WTC11 (cell line): ENCODE measurements at regions not wholly inside any gene's neighbourhood (a gene's known extent, or its start where the extent isn't known, plus 50 kb on each side); places are given as distances from the start of the nearest gene placed in this dataset.

Experiments
- ATAC-seq: fragments of 200-7000 bp; cut with Tn5 transposase; 2 replicates; pipeline ENCODE4 v1.10.0; 2021; ENCODE audit warnings: mild to moderate bottlenecking, moderate library complexity
- CTCF ChIA-PET: fragments of 300-600 bp; sonication (Branson Sonifier 250); formaldehyde crosslinking; loops from one replicate; lab custom pipeline; 2021; ENCODE audit warnings: antibody characterized with exemption; lab: Charles Lee
- POLR2A ChIA-PET: fragments of 350-600 bp; sonication (Branson Sonifier 250); formaldehyde crosslinking; loops from one replicate; lab custom pipeline; 2021; ENCODE audit warnings: antibody characterized with exemption; lab: Charles Lee
- DNase-seq: peaks from one replicate; pipeline ENCODE4 v3.0.0; 2021; ENCODE audit warnings: low spot score
- H3K27ac Mint-ChIP-seq: 2 replicates; pipeline ENCODE4 v1.8.0; 2021; ENCODE audit warnings: mixed read lengths
- H3K27me3 Mint-ChIP-seq: 2 replicates; pipeline ENCODE4 v1.8.0; 2021; ENCODE audit warnings: low read depth, mild to moderate bottlenecking, moderate library complexity, mixed read lengths
- H3K36me3 Mint-ChIP-seq: 2 replicates; pipeline ENCODE4 v1.8.0; 2021; ENCODE audit warnings: mixed read lengths
- H3K4me1 Mint-ChIP-seq: 2 replicates; pipeline ENCODE4 v1.8.0; 2022; ENCODE audit warnings: mixed read lengths
- H3K4me3 Mint-ChIP-seq: 2 replicates; pipeline ENCODE4 v1.8.0; 2021; ENCODE audit warnings: mild to moderate bottlenecking, moderate library complexity, mixed read lengths
- H3K9me3 Mint-ChIP-seq: 2 replicates; pipeline ENCODE4 v1.8.0; 2021; ENCODE audit warnings: mixed read lengths
- AFF4 ChIP-seq: sonication (generic); formaldehyde crosslinking; IDR thresholded peaks from 2 replicates; pipeline ENCODE4 v1.8.1; 2023; ENCODE audit warnings: mild to moderate bottlenecking, missing genetic modification reagents, borderline replicate concordance
- ATF2 ChIP-seq: sonication (generic); formaldehyde crosslinking; IDR thresholded peaks from 2 replicates; pipeline ENCODE4 v1.8.1; 2022; ENCODE audit warnings: low read depth, missing genetic modification reagents, borderline replicate concordance
- FOXJ3 ChIP-seq: sonication (generic); formaldehyde crosslinking; IDR thresholded peaks from 2 replicates; pipeline ENCODE4 v1.9.0; 2021; ENCODE audit warnings: missing genetic modification reagents, mild to moderate bottlenecking, borderline replicate concordance
- FOXK1 ChIP-seq: sonication (generic); formaldehyde crosslinking; IDR thresholded peaks from 2 replicates; pipeline ENCODE4 v1.8.0; 2022; ENCODE audit warnings: mild to moderate bottlenecking, moderate library complexity, missing genetic modification reagents
- GABPB1 ChIP-seq: sonication (generic); formaldehyde crosslinking; IDR thresholded peaks from 2 replicates; pipeline ENCODE4 v1.8.1; 2023; ENCODE audit warnings: mild to moderate bottlenecking, missing genetic modification reagents
- GRHL2 ChIP-seq: fragments of 250-450 bp; sonication (Bioruptor Pico); IDR thresholded peaks from 2 replicates; pipeline ENCODE4 v1.8.0; 2022; ENCODE audit warnings: mild to moderate bottlenecking, moderate library complexity; ENCODE audit not compliant: insufficient replicate concordance, severe bottlenecking
- NFYB ChIP-seq: sonication (generic); formaldehyde crosslinking; conservative IDR thresholded peaks from 2 replicates; pipeline ENCODE4 v1.8.0; 2022; ENCODE audit warnings: low read depth, missing genetic modification reagents
- SMAD3 ChIP-seq: sonication (generic); formaldehyde crosslinking; IDR thresholded peaks from 2 replicates; pipeline ENCODE4 v1.8.0; 2022; ENCODE audit warnings: missing genetic modification reagents, mild to moderate bottlenecking, borderline replicate concordance
- SP1 ChIP-seq: sonication (generic); formaldehyde crosslinking; conservative IDR thresholded peaks from 2 replicates; pipeline ENCODE4 v1.8.1; 2022; ENCODE audit warnings: missing genetic modification reagents
- ZBTB43 ChIP-seq: sonication (generic); formaldehyde crosslinking; IDR thresholded peaks from 2 replicates; pipeline ENCODE4 v1.8.1; 2023; ENCODE audit warnings: mild to moderate bottlenecking, missing genetic modification reagents
- ZNF423 ChIP-seq: fragments of 250-450 bp; sonication (Bioruptor Pico); IDR thresholded peaks from 2 replicates; pipeline ENCODE4 v2.1.2; 2022; ENCODE audit warnings: mild to moderate bottlenecking, moderate library complexity
- TF ChIP-seq, protein P1 (sequence below): sonication (generic); formaldehyde crosslinking; IDR thresholded peaks from 2 replicates; pipeline ENCODE4 v1.8.0; 2022; ENCODE audit warnings: missing genetic modification reagents
- TF ChIP-seq, protein P2 (sequence below): sonication (generic); formaldehyde crosslinking; conservative IDR thresholded peaks from 2 replicates; pipeline ENCODE4 v1.8.1; 2022; ENCODE audit warnings: mild to moderate bottlenecking, missing genetic modification reagents
- TF ChIP-seq, protein P3 (sequence below): sonication (generic); formaldehyde crosslinking; IDR thresholded peaks from 2 replicates; pipeline ENCODE4 v1.8.0; 2022; ENCODE audit warnings: mild to moderate bottlenecking, missing genetic modification reagents
- TF ChIP-seq, protein P4 (sequence below): sonication (generic); formaldehyde crosslinking; conservative IDR thresholded peaks from 2 replicates; pipeline ENCODE4 v1.8.1; 2023; ENCODE audit warnings: mild to moderate bottlenecking, low read depth, missing genetic modification reagents, moderate library complexity

GRCh38 chr16:76176153-76176552 lies 101.0 kb upstream of the CNTNAP4 start (continued):
- no peak for TF ChIP-seq SMAD3 (CRISPR knock-in tag)
- no peak for TF ChIP-seq GABPB1 (CRISPR knock-in tag)
- TF ChIP-seq, protein P1, sequence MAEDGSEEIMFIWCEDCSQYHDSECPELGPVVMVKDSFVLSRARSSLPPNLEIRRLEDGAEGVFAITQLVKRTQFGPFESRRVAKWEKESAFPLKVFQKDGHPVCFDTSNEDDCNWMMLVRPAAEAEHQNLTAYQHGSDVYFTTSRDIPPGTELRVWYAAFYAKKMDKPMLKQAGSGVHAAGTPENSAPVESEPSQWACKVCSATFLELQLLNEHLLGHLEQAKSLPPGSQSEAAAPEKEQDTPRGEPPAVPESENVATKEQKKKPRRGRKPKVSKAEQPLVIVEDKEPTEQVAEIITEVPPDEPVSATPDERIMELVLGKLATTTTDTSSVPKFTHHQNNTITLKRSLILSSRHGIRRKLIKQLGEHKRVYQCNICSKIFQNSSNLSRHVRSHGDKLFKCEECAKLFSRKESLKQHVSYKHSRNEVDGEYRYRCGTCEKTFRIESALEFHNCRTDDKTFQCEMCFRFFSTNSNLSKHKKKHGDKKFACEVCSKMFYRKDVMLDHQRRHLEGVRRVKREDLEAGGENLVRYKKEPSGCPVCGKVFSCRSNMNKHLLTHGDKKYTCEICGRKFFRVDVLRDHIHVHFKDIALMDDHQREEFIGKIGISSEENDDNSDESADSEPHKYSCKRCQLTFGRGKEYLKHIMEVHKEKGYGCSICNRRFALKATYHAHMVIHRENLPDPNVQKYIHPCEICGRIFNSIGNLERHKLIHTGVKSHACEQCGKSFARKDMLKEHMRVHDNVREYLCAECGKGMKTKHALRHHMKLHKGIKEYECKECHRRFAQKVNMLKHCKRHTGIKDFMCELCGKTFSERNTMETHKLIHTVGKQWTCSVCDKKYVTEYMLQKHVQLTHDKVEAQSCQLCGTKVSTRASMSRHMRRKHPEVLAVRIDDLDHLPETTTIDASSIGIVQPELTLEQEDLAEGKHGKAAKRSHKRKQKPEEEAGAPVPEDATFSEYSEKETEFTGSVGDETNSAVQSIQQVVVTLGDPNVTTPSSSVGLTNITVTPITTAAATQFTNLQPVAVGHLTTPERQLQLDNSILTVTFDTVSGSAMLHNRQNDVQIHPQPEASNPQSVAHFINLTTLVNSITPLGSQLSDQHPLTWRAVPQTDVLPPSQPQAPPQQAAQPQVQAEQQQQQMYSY, result no peak
- TF ChIP-seq, protein P2, sequence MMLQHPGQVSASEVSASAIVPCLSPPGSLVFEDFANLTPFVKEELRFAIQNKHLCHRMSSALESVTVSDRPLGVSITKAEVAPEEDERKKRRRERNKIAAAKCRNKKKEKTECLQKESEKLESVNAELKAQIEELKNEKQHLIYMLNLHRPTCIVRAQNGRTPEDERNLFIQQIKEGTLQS (CRISPR knock-in tag), result no peak
- TF ChIP-seq, protein P3, sequence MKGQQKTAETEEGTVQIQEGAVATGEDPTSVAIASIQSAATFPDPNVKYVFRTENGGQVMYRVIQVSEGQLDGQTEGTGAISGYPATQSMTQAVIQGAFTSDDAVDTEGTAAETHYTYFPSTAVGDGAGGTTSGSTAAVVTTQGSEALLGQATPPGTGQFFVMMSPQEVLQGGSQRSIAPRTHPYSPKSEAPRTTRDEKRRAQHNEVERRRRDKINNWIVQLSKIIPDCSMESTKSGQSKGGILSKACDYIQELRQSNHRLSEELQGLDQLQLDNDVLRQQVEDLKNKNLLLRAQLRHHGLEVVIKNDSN (CRISPR knock-in tag), result no peak
- no peak for TF ChIP-seq AFF4 (CRISPR knock-in tag)
- no peak for TF ChIP-seq ATF2 (CRISPR knock-in tag)
- no peak for TF ChIP-seq NFYB (CRISPR knock-in tag)

DNA sequence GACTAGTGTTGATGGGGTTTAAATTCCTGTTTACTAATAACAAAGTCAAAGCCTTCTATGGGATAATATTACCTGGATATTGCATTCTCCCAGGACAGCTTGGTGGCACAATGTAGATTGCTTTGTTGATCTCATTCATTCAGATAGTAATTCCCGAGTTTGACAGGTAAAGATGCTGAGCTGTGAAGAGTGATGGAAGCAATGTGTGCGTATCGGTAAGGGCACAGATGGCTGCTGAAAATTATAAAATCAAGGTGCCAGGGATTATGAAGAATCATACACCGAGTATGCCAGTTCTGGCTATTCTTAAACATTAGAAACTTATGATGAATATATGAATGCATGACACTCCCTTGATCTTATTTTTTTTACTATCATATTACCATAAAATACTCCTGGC lies 100.6 kb upstream of the CNTNAP4 start:
- no peak overlapping the region for H3K4me3 Mint-ChIP-seq
- POLR2A ChIA-PET, result no interaction called here
- CTCF ChIA-PET, result no interaction called here
- no peak for ATAC-seq
- DNase-seq, result no peak
- H3K36me3 Mint-ChIP-seq, result peaks cover 13% of the 10 kb centered on the region
- H3K27ac Mint-ChIP-seq, result no peak overlapping the region
- H3K9me3 Mint-ChIP-seq, result peaks cover 63% of the 10 kb centered on the region
- no peaks in the 10 kb centered on the region for H3K4me1 Mint-ChIP-seq
- H3K27me3 Mint-ChIP-seq, result no peaks in the 10 kb centered on the region
- TF ChIP-seq GRHL2, result no peak
- no peak for TF ChIP-seq ZNF423
- TF ChIP-seq, protein P4, sequence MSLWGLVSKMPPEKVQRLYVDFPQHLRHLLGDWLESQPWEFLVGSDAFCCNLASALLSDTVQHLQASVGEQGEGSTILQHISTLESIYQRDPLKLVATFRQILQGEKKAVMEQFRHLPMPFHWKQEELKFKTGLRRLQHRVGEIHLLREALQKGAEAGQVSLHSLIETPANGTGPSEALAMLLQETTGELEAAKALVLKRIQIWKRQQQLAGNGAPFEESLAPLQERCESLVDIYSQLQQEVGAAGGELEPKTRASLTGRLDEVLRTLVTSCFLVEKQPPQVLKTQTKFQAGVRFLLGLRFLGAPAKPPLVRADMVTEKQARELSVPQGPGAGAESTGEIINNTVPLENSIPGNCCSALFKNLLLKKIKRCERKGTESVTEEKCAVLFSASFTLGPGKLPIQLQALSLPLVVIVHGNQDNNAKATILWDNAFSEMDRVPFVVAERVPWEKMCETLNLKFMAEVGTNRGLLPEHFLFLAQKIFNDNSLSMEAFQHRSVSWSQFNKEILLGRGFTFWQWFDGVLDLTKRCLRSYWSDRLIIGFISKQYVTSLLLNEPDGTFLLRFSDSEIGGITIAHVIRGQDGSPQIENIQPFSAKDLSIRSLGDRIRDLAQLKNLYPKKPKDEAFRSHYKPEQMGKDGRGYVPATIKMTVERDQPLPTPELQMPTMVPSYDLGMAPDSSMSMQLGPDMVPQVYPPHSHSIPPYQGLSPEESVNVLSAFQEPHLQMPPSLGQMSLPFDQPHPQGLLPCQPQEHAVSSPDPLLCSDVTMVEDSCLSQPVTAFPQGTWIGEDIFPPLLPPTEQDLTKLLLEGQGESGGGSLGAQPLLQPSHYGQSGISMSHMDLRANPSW (CRISPR knock-in tag), result no peak
- TF ChIP-seq SP1 (CRISPR knock-in tag), result no peak
- no peak for TF ChIP-seq ZBTB43 (CRISPR knock-in tag)
- no peak for TF ChIP-seq FOXK1 (CRISPR knock-in tag)
- no peak for TF ChIP-seq FOXJ3 (CRISPR knock-in tag)
- no peak for TF ChIP-seq AFF4 (CRISPR knock-in tag)
